ENCODE measurements at regions not wholly inside any gene's neighbourhood (a gene's known extent, or its start where the extent isn't known, plus 50 kb on each side); places are given as distances from the start of the nearest gene placed in this dataset.

DNA sequence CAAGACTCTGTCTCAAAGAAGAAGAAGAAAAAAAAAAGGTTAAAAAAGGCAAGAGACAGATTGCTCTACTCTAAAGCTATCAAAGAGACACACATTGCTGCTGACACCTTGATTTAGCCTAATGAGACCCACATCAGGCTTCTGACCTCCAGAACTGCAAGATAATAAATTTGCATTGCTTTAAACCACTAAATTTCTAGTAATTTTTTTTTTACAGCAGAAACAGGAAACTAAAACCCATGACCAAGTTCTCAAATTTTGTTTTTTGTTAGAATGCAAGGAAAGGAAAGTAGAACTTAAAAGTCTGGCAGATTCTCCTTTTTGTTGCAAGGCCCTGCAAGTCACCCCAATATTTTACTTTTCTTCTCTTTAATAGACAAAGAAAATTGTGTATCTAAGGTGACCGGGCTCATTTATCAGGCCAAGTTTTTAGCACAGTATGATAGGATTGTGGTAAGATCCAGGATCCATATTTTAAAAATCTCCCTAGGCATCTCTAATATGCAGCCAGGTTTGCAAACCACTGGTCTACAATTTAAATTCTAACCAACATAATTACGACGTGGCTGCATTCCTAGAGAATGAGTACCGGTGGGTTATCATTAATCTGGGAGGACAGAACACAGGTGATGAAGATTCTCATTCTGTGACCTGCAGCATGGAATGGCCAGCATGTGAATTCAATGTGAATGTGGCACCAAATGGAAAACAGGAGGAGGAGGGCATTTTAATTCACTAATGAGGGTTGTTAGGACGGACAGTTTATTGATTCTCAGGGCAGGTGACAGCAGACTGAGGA, 56.7 kb upstream of the MED4 start:
- no peak overlapping the region for H3K27ac ChIP-seq (ENCODE audit: low read depth, low read length)
- 48 to 59% (median 50%) methylated on average over 5 of the region's 5 CpGs for whole genome bisulfite sequencing, 3 donors

DNA sequence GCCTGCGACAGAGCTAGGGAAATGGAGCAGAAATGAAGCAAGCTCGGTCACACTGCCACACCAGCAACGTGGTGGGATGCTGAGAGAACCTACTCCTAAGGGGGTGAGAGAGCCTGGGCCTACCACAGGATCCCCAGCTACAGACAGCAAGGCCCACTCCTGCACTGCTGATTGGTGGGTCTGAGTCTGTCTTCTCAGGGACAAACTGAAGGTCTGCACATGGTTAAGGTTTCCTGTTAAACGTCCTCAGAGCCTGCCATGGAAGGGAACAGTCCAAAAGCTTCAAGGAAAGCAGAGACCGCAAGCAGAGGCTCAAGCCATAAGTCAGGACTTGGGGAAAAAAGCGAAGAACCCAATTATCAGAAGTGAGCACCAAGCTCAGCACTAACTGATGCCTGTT, 53.5 kb upstream of the MED4 start:
- H3K27ac ChIP-seq (ENCODE audit: low read depth, low read length), result no peak overlapping the region
- 64 to 79% (median 74%) methylated on average over 6 of the region's 6 CpGs for WGBS, 3 donors

DNA sequence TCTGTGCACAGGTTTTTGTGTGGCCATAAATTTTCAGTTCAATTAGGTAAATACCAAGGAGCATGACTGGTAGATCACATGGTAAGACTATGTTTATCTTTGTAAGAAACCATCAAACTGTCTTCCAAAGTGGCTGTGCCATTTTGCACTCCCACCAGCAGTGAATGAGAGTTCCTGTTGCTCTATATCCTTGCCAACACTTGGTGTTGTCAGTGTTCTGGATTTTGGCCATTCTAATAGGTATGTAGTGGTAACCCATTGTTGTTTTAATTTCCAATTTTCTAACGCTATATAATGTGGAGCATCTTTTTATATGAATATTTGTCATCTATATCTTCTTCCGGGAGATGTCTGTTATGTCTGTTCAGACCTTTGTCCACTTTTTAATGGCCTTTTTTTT, 51.7 kb upstream of the MED4 start:
- 93 to 96% (median 95%) methylated on average over 2 of the region's 2 CpGs for WGBS, 3 donors
- no peak overlapping the region for H3K27ac ChIP-seq (ENCODE audit: low read depth, low read length)

DNA sequence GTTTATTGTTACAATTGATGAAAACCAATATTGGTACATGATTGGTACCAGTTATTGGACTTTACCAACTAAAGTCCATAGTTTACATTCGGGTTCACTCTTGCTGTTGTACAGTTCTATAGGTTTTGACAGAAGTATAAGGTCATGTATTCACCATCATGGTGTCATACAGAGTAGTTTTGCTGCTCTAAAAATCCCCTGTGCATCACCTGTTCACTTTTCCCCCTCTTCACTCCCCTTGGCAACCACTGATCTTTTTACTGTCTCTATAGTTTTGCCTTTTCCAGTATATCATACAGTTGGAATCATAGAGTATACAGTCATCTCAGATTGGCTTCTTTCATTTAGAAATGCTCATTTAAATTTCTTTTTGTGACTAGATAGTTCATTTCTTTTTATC, 51.2 kb upstream of the MED4 start:
- WGBS, 3 donors, result 95 to 96% (median 95%) methylated on average over 1 of the region's 1 CpG
- no peak overlapping the region for H3K27ac ChIP-seq (ENCODE audit: low read depth, low read length)

All from adipose tissue (tissue), 3 donors.